ENCODE measurements at regions not wholly inside any gene's neighbourhood (a gene's known extent, or its start where the extent isn't known, plus 50 kb on each side); places are given as distances from the start of the nearest gene placed in this dataset.
A peak's percentile ranks its signal among the peaks of the same experiment; 100 is the strongest.

DNA sequence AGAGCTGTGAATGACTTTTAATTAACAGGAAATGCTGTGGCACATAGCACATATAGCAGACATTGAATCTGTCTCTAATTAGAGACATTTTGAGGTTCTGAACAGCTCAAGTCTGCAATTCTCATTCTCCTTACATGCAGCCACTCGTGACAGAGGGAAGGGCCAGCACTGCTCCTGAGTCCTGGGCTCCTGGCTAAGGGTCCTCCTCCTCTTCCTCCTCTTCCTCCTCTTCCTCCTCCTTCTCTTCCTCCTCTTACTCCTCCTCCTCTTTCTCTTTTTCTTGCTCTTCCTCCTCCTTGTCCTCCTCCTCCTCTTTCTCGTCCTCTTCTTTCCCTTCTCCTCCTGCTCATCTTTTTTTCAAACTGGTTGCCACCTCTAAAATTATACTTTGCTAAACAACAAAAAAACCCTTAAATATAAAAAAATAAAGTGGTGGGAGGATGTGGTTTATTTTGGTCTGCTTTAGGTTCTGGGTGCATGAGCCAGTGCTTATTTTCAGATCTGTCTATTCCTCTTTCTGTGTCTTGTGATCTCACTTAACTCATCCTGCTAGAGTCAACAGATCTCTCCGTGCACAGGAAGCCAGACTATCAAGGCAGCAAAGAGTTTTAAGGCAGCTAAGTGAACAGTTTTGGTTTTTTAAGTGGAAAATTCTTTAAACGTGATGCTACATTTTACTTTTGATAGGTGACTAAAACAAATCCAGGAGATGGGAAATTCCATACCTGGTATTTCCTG lies 159.3 kb downstream of the CD83 start (continued):
- TF ChIP-seq, protein P1, sequence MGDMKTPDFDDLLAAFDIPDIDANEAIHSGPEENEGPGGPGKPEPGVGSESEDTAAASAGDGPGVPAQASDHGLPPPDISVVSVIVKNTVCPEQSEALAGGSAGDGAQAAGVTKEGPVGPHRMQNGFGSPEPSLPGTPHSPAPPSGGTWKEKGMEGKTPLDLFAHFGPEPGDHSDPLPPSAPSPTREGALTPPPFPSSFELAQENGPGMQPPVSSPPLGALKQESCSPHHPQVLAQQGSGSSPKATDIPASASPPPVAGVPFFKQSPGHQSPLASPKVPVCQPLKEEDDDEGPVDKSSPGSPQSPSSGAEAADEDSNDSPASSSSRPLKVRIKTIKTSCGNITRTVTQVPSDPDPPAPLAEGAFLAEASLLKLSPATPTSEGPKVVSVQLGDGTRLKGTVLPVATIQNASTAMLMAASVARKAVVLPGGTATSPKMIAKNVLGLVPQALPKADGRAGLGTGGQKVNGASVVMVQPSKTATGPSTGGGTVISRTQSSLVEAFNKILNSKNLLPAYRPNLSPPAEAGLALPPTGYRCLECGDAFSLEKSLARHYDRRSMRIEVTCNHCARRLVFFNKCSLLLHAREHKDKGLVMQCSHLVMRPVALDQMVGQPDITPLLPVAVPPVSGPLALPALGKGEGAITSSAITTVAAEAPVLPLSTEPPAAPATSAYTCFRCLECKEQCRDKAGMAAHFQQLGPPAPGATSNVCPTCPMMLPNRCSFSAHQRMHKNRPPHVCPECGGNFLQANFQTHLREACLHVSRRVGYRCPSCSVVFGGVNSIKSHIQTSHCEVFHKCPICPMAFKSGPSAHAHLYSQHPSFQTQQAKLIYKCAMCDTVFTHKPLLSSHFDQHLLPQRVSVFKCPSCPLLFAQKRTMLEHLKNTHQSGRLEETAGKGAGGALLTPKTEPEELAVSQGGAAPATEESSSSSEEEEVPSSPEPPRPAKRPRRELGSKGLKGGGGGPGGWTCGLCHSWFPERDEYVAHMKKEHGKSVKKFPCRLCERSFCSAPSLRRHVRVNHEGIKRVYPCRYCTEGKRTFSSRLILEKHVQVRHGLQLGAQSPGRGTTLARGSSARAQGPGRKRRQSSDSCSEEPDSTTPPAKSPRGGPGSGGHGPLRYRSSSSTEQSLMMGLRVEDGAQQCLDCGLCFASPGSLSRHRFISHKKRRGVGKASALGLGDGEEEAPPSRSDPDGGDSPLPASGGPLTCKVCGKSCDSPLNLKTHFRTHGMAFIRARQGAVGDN (IDR thresholded peaks at IDR 0.05) = peak; percentile 57
- TF ChIP-seq STAT3 (IDR thresholded peaks at IDR 0.05; ENCODE audit: low read depth, low read length) (no peak), PML (IDR thresholded peaks at IDR 0.05; ENCODE audit: low read length) (0 out of 2 replicates have a peak, but pooled peaks have one; percentile 54), BHLHE40 (IDR thresholded peaks at IDR 0.05; ENCODE audit: borderline replicate concordance in 1 of 2, low read depth in 2 of 2, low read length in 1 of 2) (peak; percentile 52 to 58; a peak in 2 of 4 replicates), KAT2A (conservative IDR thresholded peaks at IDR 0.05; ENCODE audit: control insufficient read depth, low read depth, low read length) (no peak), DPF2 (IDR thresholded peaks at IDR 0.05) (0 out of 2 replicates have a peak, but pooled peaks have one; percentile 55), SP1 (IDR thresholded peaks at IDR 0.05; ENCODE audit: low read depth, low read length) (peak; percentile 13), IKZF1 (conservative IDR thresholded peaks at IDR 0.05) (peak; percentile 50), RAD51 (IDR thresholded peaks at IDR 0.05) (0 out of 2 replicates have a peak, but pooled peaks have one; percentile 20)
- TF ChIP-seq, protein P2, sequence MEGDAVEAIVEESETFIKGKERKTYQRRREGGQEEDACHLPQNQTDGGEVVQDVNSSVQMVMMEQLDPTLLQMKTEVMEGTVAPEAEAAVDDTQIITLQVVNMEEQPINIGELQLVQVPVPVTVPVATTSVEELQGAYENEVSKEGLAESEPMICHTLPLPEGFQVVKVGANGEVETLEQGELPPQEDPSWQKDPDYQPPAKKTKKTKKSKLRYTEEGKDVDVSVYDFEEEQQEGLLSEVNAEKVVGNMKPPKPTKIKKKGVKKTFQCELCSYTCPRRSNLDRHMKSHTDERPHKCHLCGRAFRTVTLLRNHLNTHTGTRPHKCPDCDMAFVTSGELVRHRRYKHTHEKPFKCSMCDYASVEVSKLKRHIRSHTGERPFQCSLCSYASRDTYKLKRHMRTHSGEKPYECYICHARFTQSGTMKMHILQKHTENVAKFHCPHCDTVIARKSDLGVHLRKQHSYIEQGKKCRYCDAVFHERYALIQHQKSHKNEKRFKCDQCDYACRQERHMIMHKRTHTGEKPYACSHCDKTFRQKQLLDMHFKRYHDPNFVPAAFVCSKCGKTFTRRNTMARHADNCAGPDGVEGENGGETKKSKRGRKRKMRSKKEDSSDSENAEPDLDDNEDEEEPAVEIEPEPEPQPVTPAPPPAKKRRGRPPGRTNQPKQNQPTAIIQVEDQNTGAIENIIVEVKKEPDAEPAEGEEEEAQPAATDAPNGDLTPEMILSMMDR (IDR thresholded peaks at IDR 0.05 in 2 of 3, conservative IDR thresholded peaks at IDR 0.05 in 1 of 3; ENCODE audit: control insufficient read depth in 2 of 3, extremely low read depth in 1 of 3, insufficient read depth in 1 of 3, low read depth in 3 of 3, low read length in 3 of 3) = no peak
- TF ChIP-seq, protein P3, sequence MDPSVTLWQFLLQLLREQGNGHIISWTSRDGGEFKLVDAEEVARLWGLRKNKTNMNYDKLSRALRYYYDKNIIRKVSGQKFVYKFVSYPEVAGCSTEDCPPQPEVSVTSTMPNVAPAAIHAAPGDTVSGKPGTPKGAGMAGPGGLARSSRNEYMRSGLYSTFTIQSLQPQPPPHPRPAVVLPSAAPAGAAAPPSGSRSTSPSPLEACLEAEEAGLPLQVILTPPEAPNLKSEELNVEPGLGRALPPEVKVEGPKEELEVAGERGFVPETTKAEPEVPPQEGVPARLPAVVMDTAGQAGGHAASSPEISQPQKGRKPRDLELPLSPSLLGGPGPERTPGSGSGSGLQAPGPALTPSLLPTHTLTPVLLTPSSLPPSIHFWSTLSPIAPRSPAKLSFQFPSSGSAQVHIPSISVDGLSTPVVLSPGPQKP (IDR thresholded peaks at IDR 0.05; ENCODE audit: low read depth, low read length) = no peak
- TF ChIP-seq, protein P4, sequence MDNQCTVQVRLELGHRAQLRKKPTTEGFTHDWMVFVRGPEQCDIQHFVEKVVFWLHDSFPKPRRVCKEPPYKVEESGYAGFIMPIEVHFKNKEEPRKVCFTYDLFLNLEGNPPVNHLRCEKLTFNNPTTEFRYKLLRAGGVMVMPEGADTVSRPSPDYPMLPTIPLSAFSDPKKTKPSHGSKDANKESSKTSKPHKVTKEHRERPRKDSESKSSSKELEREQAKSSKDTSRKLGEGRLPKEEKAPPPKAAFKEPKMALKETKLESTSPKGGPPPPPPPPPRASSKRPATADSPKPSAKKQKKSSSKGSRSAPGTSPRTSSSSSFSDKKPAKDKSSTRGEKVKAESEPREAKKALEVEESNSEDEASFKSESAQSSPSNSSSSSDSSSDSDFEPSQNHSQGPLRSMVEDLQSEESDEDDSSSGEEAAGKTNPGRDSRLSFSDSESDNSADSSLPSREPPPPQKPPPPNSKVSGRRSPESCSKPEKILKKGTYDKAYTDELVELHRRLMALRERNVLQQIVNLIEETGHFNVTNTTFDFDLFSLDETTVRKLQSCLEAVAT (IDR thresholded peaks at IDR 0.05) = peak; percentile 64
- TF ChIP-seq, protein P5, sequence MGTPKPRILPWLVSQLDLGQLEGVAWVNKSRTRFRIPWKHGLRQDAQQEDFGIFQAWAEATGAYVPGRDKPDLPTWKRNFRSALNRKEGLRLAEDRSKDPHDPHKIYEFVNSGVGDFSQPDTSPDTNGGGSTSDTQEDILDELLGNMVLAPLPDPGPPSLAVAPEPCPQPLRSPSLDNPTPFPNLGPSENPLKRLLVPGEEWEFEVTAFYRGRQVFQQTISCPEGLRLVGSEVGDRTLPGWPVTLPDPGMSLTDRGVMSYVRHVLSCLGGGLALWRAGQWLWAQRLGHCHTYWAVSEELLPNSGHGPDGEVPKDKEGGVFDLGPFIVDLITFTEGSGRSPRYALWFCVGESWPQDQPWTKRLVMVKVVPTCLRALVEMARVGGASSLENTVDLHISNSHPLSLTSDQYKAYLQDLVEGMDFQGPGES (IDR thresholded peaks at IDR 0.05) = no peak
- TF ChIP-seq, protein P6, sequence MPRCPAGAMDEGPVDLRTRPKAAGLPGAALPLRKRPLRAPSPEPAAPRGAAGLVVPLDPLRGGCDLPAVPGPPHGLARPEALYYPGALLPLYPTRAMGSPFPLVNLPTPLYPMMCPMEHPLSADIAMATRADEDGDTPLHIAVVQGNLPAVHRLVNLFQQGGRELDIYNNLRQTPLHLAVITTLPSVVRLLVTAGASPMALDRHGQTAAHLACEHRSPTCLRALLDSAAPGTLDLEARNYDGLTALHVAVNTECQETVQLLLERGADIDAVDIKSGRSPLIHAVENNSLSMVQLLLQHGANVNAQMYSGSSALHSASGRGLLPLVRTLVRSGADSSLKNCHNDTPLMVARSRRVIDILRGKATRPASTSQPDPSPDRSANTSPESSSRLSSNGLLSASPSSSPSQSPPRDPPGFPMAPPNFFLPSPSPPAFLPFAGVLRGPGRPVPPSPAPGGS (IDR thresholded peaks at IDR 0.05; ENCODE audit: borderline replicate concordance, insufficient read depth, low read depth, low read length, poor library complexity, severe bottlenecking) = no peak
- TF ChIP-seq, protein P7, sequence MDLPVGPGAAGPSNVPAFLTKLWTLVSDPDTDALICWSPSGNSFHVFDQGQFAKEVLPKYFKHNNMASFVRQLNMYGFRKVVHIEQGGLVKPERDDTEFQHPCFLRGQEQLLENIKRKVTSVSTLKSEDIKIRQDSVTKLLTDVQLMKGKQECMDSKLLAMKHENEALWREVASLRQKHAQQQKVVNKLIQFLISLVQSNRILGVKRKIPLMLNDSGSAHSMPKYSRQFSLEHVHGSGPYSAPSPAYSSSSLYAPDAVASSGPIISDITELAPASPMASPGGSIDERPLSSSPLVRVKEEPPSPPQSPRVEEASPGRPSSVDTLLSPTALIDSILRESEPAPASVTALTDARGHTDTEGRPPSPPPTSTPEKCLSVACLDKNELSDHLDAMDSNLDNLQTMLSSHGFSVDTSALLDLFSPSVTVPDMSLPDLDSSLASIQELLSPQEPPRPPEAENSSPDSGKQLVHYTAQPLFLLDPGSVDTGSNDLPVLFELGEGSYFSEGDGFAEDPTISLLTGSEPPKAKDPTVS (IDR thresholded peaks at IDR 0.05; ENCODE audit: low read depth, low read length) = peak; percentile 39; the same call in 1 of the 2 replicates

Data from GM12878 (cell line).